ENCODE measurements at regions not wholly inside any gene's neighbourhood (a gene's known extent, or its start where the extent isn't known, plus 50 kb on each side); places are given as distances from the start of the nearest gene placed in this dataset.

DNA sequence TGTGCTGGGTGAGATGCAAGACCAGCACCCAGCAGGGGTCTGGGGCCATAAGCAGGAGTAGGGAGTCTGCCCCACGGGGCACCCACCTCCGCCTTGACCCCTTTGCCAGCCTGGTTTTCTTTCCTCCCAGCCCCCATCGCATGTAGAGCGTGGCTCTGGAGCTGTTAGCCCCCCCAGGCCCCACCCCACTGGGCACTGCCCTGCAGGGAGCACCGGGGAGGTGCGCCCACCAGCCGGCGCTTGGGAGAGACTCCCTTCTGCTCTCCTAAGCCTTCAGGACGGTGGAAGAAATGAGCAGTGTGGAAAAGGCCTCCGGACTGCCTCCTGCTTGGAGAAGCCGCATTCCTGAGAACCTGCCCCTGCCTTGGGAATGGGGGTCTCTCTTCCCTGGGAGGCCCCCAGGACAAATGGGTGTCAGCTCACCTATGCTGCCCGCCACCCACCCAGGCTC lies 186.2 kb downstream of the IRF8 start:
- CTCF ChIA-PET, result interaction anchor here (1.3 kb wide), 1 partner anchor 8 kb away, joined by 3 read pairs; no protein-coding TSS in a partner anchor
- H3K4me3 ChIP-seq, result no peak overlapping the region

More for the DNA sequence above, 186.2 kb downstream of the IRF8 start:
- H2AFZ ChIP-seq (ENCODE audit: control insufficient read depth, low read depth, low read length), result no peak overlapping the region
- ChIA-PET SMC1A (ENCODE audit: uncharacterized antibody, unreplicated experiment) (interaction anchor here (1.2 kb wide), 1 partner anchor 33 kb away, joined by 4 read pairs; no protein-coding TSS in a partner anchor), RAD21 (ENCODE audit: unreplicated experiment) (interaction anchor here (0.9 kb wide), 1 partner anchor 12 kb away, joined by 3 read pairs; no protein-coding TSS in a partner anchor), POLR2A (no interaction called here)
- H3K4me2 ChIP-seq (ENCODE audit: control insufficient read depth, insufficient read depth), result no peak overlapping the region
- no peaks in the 10 kb centered on the region for H3K79me2 ChIP-seq (ENCODE audit: control insufficient read depth, insufficient read depth, low read length)
- no peaks in the 10 kb centered on the region for H3K36me3 ChIP-seq (ENCODE audit: control insufficient read depth in 2 of 2, insufficient read depth in 2 of 2, low read length in 1 of 2)
- no peaks in the 10 kb centered on the region for H4K20me1 ChIP-seq (ENCODE audit: control insufficient read depth, insufficient read depth)
- H3K27ac ChIP-seq (ENCODE audit: control insufficient read depth, insufficient read depth), result no peak overlapping the region
- H3K27me3 ChIP-seq (replicated peaks in 1 of 2; ENCODE audit: control insufficient read depth in 2 of 2, insufficient read depth in 2 of 2, low read length in 1 of 2), result no peaks in the 10 kb centered on the region; a peak in 2 of 4 replicates
- H3K9me3 ChIP-seq (replicated peaks; ENCODE audit: control insufficient read depth, insufficient read depth, low read length), result no peaks in the 10 kb centered on the region; the same call in 2 of the 3 replicates
- in situ Hi-C loops (cut with MboI), result no loop called here
- intact Hi-C loops (cut with micrococcal nuclease; ENCODE audit: unreplicated experiment), result no loop called here
- WGBS (ENCODE audit: insufficient coverage, insufficient replicate concordance, low lambda C conversion rate, missing lambda C conversion rate), result 60% methylated on average over 11 of the region's 12 CpGs
- no TSS peak for BruUV-seq (replicated peaks)
- FAIRE-seq (no peak), ATAC-seq (no peak), DNase-seq (ENCODE audit: low read depth, low spot score) (no peak)
- H3K4me1 ChIP-seq (ENCODE audit: control insufficient read depth, insufficient read depth, low read length), result peaks cover 9% of the 10 kb centered on the region
- TF ChIP-seq TBL1XR1 (IDR thresholded peaks at IDR 0.05; ENCODE audit: low read depth, low read length) (no peak), SIN3A (IDR thresholded peaks at IDR 0.05; ENCODE audit: low read depth, low read length) (no peak)
- TF ChIP-seq, protein P1, sequence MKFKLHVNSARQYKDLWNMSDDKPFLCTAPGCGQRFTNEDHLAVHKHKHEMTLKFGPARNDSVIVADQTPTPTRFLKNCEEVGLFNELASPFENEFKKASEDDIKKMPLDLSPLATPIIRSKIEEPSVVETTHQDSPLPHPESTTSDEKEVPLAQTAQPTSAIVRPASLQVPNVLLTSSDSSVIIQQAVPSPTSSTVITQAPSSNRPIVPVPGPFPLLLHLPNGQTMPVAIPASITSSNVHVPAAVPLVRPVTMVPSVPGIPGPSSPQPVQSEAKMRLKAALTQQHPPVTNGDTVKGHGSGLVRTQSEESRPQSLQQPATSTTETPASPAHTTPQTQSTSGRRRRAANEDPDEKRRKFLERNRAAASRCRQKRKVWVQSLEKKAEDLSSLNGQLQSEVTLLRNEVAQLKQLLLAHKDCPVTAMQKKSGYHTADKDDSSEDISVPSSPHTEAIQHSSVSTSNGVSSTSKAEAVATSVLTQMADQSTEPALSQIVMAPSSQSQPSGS (IDR thresholded peaks at IDR 0.05; ENCODE audit: low read length), result no peak
- TF ChIP-seq, protein P2, sequence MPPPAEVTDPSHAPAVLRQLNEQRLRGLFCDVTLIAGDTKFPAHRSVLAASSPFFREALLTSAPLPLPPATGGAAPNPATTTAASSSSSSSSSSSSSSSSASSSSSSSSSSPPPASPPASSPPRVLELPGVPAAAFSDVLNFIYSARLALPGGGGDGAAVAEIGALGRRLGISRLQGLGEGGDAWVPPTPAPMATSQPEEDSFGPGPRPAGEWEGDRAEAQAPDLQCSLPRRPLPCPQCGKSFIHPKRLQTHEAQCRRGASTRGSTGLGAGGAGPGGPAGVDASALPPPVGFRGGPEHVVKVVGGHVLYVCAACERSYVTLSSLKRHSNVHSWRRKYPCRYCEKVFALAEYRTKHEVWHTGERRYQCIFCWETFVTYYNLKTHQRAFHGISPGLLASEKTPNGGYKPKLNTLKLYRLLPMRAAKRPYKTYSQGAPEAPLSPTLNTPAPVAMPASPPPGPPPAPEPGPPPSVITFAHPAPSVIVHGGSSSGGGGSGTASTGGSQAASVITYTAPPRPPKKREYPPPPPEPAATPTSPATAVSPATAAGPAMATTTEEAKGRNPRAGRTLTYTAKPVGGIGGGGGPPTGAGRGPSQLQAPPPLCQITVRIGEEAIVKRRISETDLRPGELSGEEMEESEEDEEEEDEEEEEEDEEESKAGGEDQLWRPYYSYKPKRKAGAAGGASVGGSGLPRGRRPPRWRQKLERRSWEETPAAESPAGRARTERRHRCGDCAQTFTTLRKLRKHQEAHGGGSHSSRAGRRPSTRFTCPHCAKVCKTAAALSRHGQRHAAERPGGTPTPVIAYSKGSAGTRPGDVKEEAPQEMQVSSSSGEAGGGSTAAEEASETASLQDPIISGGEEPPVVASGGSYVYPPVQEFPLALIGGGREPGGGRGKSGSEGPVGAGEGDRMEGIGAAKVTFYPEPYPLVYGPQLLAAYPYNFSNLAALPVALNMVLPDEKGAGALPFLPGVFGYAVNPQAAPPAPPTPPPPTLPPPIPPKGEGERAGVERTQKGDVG (CRISPR knock-in tag; IDR thresholded peaks at IDR 0.05), result no peak
- TF ChIP-seq, protein P3, sequence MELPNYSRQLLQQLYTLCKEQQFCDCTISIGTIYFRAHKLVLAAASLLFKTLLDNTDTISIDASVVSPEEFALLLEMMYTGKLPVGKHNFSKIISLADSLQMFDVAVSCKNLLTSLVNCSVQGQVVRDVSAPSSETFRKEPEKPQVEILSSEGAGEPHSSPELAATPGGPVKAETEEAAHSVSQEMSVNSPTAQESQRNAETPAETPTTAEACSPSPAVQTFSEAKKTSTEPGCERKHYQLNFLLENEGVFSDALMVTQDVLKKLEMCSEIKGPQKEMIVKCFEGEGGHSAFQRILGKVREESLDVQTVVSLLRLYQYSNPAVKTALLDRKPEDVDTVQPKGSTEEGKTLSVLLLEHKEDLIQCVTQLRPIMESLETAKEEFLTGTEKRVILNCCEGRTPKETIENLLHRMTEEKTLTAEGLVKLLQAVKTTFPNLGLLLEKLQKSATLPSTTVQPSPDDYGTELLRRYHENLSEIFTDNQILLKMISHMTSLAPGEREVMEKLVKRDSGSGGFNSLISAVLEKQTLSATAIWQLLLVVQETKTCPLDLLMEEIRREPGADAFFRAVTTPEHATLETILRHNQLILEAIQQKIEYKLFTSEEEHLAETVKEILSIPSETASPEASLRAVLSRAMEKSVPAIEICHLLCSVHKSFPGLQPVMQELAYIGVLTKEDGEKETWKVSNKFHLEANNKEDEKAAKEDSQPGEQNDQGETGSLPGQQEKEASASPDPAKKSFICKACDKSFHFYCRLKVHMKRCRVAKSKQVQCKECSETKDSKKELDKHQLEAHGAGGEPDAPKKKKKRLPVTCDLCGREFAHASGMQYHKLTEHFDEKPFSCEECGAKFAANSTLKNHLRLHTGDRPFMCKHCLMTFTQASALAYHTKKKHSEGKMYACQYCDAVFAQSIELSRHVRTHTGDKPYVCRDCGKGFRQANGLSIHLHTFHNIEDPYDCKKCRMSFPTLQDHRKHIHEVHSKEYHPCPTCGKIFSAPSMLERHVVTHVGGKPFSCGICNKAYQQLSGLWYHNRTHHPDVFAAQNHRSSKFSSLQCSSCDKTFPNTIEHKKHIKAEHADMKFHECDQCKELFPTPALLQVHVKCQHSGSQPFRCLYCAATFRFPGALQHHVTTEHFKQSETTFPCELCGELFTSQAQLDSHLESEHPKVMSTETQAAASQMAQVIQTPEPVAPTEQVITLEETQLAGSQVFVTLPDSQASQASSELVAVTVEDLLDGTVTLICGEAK (IDR thresholded peaks at IDR 0.05; ENCODE audit: borderline replicate concordance), result no peak
- no peak overlapping the region for H3K9ac ChIP-seq (ENCODE audit: control insufficient read depth, insufficient read depth, low read length)

All from GM12878 (cell line).